ENCODE measurements at regions not wholly inside any gene's neighbourhood (a gene's known extent, or its start where the extent isn't known, plus 50 kb on each side); places are given as distances from the start of the nearest gene placed in this dataset.

- no peak for DNase-seq
Observed at GRCh38 chr16:55225972-55226542, 97.9 kb upstream of the IRX6 start.

GRCh38 chr16:55232822-55233221 lies 91.2 kb upstream of the IRX6 start:
- DNase-seq = no peak

GRCh38 chr16:55233464-55233863 lies 90.5 kb upstream of the IRX6 start:
- no peak for DNase-seq

GRCh38 chr16:55236655-55237054 lies 87.3 kb upstream of the IRX6 start:
- DNase-seq = no peak

GRCh38 chr16:55239723-55240122 lies 84.3 kb upstream of the IRX6 start:
- DNase-seq = no peak

GRCh38 chr16:55240888-55241287 lies 83.1 kb upstream of the IRX6 start:
- DNase-seq = no peak

- no peak for DNase-seq
Observed at GRCh38 chr16:55242667-55243066, 81.3 kb upstream of the IRX6 start.

- no peak for DNase-seq
Observed at GRCh38 chr16:55248058-55248457, 75.9 kb upstream of the IRX6 start.

- no peak for DNase-seq
Observed at GRCh38 chr16:55248494-55248893, 75.5 kb upstream of the IRX6 start.

GRCh38 chr16:55249361-55249760 lies 74.6 kb upstream of the IRX6 start:
- DNase-seq = no peak

- no peak for DNase-seq
Observed at GRCh38 chr16:55249936-55250335, 74.1 kb upstream of the IRX6 start.

- DNase-seq = no peak
Observed at GRCh38 chr16:55250701-55251100, 73.3 kb upstream of the IRX6 start.

GRCh38 chr16:55251151-55251550 lies 72.9 kb upstream of the IRX6 start:
- no peak for DNase-seq

- DNase-seq = no peak
Observed at GRCh38 chr16:55252577-55252976, 71.4 kb upstream of the IRX6 start.

GRCh38 chr16:55253987-55254386 lies 70.0 kb upstream of the IRX6 start:
- no peak for DNase-seq

- no peak for DNase-seq
Observed at GRCh38 chr16:55255733-55256282, 68.2 kb upstream of the IRX6 start.

GRCh38 chr16:55256412-55257016 lies 67.5 kb upstream of the IRX6 start:
- no peak for DNase-seq

GRCh38 chr16:55257966-55258613 lies 65.9 kb upstream of the IRX6 start:
- DNase-seq = peak; percentile 61

GRCh38 chr16:55261301-55261700 lies 62.7 kb upstream of the IRX6 start:
- no peak for DNase-seq

GRCh38 chr16:55263271-55264250 lies 60.4 kb upstream of the IRX6 start:
- no peak for DNase-seq

- no peak for DNase-seq
Observed at GRCh38 chr16:55264949-55265348, 59.1 kb upstream of the IRX6 start.

- no peak for DNase-seq
Observed at GRCh38 chr16:55265926-55266325, 58.1 kb upstream of the IRX6 start.

Measured in renal pelvis (tissue), 1 donor.